ENCODE measurements at regions not wholly inside any gene's neighbourhood (a gene's known extent, or its start where the extent isn't known, plus 50 kb on each side); places are given as distances from the start of the nearest gene placed in this dataset.

DNA sequence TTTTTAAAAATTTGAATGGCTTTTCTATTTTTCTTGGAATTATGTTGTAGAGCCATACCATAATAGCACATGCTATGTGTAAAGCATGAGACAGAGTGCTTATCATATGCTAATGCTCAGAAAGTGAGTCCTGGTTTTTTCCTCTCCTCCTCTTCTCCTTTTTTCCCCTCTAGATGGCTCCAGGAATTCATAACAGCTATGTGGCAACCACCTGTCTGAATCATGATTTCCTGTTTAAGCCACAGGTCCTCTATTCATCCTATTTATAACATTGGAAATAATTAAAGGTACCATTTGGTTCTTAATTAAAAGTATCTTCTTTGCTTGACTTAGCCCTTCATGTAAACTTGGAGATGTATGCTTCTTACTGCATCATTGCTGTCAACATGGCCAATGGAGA, 260.0 kb upstream of the MAP3K7 start:
- DNase-seq (ENCODE audit: low read depth, low spot score), result no peak

DNA sequence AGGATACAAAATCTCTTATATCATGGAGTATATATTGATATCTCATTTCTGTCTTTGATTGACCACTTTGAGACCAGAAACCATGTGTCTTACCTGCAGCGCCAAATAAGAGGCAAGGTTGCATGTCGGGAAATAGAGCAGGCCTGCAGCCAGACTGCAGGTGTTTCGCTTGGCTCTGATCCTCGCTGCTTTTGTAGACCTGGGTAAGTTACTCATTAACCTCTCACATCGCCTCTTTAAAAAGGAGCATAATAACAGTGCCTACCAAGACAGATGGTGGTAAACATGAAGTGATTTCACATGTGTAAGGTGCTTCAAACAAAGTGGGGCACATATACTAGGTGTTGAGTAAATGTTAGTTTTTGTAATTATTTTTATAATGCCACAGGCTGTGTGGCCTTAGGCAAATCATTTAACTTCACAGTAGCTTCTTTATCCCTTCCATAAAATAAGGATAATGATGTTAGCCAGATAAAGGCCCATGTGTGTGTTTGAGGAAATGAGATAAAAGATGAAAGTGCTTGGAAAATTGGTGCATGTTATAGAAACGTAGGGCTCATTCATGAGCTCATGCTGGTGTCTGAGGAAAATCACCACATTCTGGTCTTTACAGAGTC, 248.8 kb upstream of the MAP3K7 start:
- no peak for DNase-seq (ENCODE audit: low read depth, low spot score)

DNA sequence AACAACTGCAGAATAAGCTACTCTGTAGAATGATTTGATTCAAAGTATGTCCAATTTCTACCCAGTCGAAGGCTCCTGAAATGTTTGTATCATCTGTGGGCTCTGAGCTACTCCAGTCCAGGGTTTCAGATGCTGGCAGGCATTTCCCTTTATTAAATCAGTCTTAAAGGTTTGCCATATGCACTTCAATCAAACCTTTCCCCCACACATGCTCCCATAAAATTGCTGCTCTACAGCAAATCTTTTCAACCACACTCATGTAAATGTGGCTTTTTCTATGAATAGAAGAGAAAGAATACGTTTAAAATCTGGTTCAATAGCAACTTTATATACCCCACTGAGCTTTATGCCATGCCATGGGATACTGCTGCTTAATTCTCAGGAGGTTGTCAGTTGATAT, 242.4 kb upstream of the MAP3K7 start:
- DNase-seq (ENCODE audit: low read depth, low spot score), result no peak

DNA sequence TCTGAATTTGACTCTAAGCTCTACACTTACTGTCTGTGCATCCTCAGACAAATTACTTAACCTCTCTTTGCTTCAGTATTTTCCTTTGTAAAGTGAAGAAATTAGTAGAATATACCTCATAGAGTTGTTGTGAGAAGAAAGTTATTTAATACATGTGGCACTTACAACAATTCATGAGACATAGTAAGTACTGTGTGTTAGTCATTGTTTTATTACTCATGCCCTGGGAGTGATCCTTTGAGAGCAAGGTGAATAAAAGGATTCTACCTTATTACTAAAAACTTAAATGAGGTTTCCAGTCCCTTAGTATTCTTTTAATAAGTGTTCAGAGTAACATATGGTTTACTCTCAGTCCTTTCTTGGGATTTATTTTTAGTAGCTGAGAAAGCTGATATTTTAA, 233.6 kb upstream of the MAP3K7 start:
- no peak for DNase-seq (ENCODE audit: low read depth, low spot score)

DNA sequence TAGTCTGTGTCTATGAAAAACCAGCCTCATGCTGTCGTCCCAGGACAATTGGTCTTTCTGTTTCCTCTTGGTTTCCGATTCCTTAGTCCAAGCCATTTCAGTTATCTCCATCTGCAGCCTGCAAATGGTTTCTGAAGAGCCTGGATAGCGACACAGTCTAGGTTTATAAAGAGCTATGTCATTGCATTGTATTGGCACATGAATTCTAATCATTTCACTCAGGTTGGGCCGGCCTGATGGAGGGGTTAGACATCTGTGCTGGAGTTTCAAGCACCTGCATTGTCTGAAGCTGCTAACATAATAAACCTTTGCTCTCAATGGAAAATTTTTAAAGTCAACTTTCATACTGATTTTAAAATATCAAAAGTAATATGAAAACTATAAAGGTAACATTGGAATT, 232.6 kb upstream of the MAP3K7 start:
- no peak for DNase-seq (ENCODE audit: low read depth, low spot score)

DNA sequence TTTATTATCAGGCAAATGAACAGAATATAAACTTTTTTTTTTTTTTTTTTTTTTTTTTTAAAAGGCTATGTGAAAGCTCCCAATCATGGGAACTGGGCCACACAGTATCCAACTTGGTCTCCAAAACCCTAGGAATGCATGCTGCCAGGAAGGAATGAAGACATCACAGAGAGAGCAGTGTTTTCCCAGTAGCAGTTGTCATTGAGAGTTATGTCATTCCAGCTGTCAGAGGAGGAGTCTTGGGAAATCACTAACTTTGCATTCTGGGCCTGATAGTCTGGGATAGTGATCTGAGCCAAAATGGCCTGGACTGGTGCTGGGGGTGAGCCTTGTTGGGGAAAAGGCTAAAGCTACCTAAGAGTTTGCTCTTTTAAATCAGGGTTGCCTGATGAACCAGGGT, 231.3 kb upstream of the MAP3K7 start:
- DNase-seq (ENCODE audit: low read depth, low spot score), result peak; percentile 20

DNA sequence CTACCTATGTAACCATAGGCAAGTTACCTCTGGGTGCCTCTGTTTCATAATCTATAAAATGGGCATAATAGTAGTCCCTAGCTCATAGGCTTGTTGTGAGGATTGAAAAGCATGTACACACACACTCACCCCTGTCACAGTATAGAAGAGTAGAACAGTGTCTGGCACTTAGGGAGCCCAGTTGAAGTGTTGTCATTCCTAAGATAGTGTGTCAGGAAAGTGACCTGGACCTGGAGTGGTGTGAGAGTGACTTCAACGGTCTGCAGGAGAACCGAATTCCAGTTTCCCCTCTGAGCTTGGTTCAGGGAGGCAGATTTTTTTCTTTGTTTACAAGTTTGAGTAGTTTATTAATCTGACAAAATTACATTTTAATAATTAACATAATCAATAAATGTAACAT, 229.9 kb upstream of the MAP3K7 start:
- DNase-seq (ENCODE audit: low read depth, low spot score), result peak; percentile 5

DNA sequence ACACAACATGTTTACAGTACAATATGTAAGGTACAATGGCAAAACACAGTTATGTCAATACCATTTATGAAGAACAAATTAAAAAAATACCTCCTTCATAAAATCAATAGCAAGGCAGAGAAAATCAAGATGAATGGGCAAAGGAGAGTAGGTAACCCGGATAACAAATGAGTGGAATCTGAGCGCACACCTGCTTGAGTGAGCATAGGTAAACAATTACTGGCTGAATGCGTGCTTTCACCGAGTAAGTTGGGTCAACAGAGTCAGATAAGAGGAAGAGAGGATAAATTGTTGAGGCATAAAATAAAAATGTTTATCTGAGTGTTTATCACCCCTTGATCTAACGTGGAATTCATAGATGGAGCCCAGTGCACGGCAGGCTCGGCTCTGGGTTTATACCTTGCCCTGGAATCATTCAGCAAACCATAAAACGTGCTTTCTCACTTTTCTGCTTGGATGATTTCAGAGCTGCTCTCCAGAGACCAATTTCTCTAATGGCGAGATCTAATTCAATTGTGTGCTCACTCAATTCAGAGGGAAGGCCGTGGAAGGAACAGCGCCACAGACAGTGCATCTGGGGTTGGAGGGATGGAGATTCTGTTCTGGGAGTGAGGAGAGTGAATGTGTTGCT, 224.8 kb upstream of the MAP3K7 start:
- DNase-seq (ENCODE audit: low read depth, low spot score), result no peak

DNA sequence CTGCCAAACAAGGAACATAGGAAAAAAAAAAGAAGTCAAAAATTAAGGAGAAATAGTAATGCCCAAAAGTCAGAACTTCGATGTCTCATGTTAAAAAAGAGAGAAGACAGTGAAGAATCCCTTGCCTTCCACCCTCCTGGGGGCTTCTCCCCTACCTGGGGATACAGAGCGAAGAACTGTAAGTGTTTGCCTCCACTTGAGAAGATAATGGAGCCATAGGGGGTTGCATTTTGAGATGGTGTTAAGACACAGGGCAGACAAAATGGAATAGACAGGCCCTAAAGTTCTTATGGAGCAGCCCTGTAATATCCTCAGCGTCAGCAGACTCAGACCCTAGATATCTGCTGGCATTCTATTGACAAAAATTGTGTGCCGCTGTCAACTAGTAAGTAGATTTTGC, 222.2 kb upstream of the MAP3K7 start:
- DNase-seq (ENCODE audit: low read depth, low spot score), result no peak

DNA sequence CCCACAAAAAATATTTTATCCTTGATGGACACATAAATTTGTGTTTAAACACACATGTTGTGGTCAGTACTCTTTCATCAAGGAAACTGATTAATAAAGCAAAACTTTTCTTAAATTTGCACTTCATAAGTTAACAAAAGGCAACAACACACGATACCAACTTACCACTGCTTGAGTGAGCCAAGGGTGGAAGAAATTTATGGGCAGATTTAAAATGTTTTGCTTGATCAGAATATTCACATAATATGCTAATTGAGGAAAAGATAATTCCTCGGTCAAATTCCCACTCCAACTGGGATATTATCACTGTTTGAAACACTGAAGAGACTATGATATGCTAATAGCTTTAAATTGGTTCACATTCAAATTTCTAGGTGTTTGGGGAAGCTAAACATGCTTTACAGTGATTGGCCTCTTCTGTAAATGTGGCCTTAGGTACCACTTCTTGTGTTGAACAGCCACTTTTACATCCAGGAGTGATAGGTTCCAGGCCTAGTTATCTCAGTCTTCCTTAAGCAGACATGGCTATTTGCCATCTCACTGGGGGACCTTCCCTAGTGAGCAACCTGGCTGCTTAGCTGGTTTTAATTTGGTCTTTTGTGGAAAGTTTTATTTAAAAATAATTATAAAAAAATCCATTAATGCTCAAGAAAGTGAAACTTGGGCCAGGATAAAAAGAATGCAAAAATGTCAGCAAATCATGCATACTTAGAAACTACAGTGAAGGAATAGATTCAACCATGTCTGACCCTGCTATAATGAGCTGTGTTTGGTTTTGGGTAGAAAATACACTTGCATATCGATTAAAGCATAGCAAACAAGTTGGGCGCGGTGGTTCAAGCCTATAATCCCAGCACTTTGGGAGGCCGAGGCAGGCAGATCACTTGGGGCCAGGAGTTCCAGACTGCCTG, 221.2 kb upstream of the MAP3K7 start:
- DNase-seq (ENCODE audit: low read depth, low spot score), result no peak

DNA sequence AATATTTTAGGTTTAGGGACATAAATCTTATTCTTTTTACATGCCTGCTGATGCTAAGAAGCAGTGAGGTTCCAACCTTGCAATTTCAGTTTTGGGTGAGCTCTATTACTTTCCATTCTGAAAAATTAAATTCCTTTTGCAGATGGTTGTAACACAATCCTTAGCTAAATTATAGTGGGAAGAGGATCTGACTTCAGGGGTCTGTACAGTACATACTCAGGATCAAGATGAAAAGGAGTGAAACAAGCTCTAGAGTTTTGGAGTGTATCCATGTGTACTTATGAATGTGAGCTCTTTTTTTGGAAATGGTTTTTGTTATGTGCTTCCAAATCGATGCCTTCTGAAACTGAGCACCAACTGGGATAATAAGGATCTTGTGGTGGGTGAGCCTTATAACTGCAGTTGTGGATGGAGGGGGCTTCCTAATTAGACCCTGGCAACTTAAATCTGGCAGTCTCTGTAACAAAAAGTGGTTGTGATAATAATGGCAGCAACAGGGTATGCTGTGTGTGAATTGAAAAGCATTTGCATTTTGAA, 218.8 kb upstream of the MAP3K7 start:
- DNase-seq (ENCODE audit: low read depth, low spot score), result no peak

DNA sequence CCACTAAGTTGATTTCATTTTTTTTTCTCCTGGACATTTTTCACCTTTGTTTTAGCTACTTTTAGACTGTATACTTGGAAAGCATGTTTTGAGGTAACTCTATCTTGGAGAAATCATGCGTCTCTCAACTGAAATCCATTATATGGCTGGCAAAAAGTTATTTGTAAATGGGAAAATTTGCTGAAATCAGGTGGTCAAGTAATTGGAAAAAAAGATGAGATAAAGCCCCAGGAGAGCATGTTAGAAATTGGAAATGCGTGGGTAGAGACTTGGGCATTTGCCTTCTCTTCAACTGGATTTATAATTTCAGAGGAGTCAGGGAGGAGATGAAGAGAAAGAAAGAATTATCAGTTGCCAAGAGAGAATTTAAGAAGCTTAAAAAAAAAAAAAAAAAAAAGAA, 217.1 kb upstream of the MAP3K7 start:
- DNase-seq (ENCODE audit: low read depth, low spot score), result no peak

DNA sequence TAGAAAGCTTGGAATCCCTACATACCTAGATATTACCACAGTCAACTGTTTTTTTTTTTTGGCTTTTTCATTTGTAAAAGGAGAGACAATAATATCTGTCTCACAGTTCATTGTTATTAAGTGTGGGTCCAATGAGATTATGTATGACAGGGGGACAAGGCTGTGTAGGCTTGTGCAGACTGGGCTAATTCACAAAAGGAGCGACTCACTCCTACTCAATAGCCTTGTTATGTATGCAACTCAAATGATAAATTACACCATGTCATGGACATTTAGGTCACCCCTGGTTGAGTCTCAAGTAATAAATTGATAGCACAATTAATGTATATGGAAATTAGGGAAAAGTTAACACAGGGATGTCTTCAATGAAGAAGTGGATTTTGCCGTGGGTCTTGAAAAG, 208.2 kb upstream of the MAP3K7 start:
- DNase-seq (ENCODE audit: low read depth, low spot score), result no peak

DNA sequence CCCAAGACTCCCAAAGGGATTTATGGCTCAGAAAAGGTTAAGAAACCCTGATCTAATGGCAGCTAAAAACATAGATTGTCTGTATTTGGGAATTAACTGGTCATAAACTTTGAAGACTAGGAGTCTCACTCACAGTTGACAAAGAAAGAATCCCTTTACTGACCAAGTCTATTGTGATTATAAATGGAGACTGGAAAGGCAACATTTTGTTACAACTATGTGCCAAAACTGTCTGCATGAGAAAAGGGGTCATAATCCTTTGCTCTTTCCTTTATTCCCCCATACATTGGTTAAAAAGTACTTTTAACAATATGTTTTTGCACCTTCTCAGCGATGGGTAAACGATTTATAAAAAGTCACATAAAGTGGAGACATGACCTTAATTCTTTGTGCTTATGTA, 206.9 kb upstream of the MAP3K7 start:
- no peak for DNase-seq (ENCODE audit: low read depth, low spot score)

DNA sequence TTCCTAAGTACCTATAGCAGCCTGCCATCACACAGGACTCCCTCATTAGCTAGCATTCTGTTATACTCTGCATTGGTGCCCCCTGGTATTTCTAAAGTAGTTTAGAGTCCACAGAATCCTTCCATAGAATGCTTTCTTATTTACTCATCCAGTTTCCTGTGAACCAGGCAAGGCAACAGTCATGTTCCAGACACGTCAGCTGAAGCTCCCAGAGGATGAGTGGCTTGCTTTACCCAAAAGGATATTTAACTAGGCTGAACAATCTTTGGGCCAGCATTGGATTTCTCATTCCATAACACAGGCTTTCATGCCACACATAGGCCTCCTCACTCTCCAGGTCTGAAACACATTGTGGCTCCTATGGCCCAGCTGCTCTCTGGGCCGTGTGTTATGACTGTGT, 203.8 kb upstream of the MAP3K7 start:
- DNase-seq (ENCODE audit: low read depth, low spot score), result no peak

DNA sequence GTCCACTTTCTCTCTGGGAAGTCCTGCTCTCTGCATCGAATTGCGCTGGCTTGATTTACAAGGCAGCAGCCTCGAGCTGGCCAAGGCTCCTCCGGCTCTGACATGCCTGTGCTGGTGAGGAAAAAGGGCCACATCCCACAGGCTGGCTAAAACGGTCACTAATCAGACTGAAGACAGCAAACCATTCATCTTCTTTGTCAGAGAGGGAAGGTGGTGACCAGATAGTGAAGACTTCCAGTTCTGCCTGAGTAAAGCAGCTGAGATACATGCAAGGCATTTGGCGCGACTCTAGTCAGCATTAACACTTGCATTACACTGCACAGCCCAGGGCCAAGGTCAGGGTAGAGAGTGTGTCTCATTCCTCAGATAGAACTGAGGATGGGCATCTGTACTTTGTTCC, 203.2 kb upstream of the MAP3K7 start:
- DNase-seq (ENCODE audit: low read depth, low spot score), result peak; percentile 39

DNA sequence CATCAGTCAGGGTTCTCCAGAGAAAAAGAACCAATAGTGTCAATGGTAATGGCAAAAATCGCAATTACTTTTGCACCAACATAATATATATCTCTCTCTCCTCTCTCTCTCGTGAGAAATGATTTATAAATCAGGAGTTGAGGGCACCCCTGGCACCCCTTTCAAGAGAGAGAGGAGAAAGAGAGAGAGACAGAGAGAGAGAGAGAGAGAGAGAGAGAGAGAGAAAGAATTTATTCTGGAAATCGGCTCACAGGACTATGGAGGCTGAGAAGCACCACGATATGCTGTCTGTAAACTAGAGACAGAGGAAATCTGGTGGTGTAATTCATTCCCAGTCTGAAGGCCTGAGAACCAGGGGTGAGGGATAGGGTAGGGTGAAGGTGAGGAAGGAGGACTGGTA, 201.9 kb upstream of the MAP3K7 start:
- no peak for DNase-seq (ENCODE audit: low read depth, low spot score)

DNA sequence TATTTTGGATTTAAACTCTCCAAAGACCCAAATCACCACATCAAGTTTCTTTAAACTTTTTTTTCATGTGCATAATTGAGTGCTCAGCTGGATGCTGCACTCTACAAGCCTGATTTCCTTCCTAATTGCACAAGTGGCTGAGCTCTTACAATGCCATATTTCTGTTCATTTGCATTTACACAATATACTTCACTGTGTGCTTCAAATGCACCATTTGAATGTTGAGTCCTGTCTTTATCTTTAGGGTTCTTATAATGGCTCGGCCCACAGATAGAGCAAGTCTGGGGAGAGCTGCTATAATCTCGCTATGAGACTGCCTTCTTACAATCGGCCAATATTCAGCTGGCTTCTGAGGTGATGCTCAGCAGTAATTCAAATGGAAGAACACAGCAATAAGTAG, 200.6 kb upstream of the MAP3K7 start:
- no peak for DNase-seq (ENCODE audit: low read depth, low spot score)

DNA sequence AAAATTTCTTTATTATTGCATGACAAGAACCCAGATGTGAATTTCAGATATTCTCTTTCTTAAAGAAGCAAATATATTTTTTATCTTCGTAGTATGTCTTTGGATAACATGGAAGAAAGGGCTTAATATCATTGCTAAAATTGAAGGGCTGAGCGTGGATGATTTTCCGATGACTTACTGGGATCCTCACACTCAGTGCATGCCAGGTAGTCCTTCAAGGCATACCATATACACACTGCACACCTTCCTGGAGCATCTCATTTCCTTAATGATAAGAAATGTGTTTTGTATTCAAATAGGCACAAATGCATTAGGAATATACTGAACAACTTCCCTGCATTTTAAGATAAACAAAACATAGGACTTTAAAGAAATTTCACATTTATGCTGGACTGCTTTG, 193.9 kb upstream of the MAP3K7 start:
- no peak for DNase-seq (ENCODE audit: low read depth, low spot score)

DNA sequence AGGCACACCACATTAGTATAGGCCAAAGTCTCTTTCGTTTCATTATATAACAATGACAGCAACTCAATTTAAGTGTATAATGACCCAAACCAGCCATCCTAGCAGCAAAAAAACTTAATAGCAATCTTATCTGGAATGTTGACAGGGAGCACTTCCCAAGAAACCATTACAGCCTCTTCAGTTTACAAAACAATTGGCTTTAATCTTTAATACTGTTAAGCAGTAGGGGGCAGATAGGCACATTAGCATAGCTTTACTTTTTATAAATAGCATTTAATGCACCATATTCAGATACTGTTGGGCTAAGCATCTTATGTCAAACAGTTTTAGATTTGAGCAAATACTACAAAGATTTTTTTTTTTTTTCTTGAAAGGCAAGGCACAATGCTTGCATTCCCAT, 193.3 kb upstream of the MAP3K7 start:
- DNase-seq (ENCODE audit: low read depth, low spot score), result no peak

DNA sequence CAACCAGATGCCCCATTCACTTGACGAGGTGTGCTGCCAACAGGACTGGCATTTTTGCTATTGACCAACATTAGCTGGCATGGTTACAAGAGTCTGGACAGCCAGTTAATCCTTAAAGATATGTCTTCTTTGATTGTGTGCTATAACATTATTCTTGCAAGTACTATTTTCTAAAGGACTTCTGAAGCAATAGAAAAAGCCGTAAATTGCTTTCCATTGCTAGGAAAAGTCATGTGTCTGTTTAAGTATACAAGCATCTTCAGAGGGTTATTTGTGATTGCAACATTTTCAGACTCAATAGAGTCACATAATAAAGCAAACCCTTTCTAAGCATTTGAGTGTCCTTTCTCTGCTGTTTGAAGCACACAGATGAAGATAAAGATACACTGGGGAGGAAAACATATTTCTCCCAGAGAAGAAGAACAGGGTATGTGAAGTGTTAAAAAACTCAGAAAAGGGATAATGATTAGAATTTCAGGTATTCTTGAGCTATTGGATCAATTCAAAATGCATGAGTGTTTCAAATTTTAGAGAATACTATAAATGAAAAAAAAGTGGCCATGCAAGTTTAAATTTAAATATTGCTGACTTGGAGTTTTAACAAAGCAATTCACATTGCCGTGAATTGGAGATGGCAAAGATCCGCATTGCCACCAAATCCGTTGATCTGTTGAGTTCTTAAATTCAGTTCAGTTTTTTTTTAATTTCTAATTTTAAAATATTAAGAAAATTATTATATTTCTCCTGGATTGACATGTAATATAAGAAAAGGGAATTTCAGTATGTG, 191.7 kb upstream of the MAP3K7 start:
- DNase-seq (ENCODE audit: low read depth, low spot score), result no peak

DNA sequence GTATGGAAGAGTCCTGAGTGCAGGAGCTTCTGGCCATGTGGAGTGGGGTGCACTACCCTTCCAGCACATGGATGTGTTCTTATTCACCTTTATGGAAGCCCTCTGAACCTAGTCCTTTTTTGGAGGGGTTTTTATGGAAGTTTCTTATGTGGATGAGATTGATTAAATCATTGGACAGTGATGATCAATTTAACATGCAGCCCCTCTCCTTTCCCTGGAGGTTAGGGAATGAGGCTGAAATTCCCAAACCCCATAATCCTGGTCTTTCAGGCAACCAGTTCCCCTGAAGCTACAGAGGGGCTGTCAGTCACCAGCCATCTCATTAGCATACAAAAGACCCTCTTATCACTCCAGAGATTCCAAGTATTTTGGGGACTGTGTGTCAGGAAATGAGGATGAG, 183.9 kb upstream of the MAP3K7 start:
- DNase-seq (ENCODE audit: low read depth, low spot score), result peak; percentile 9

Data from ELF-1 (cell line).